SKM-1 (cell line): ENCODE measurements at regions not wholly inside any gene's neighbourhood (a gene's known extent, or its start where the extent isn't known, plus 50 kb on each side); places are given as distances from the start of the nearest gene placed in this dataset.
"Not testable (repeated sequence)": the region's sequence is repeated elsewhere in the genome, so short reads cannot be mapped to it uniquely, and the experiment has no call there.

Source experiments
- DNase-seq: peaks from one replicate; lab custom pipeline; 2025; ENCODE audit not compliant: unreplicated experiment; lab: John Stamatoyannopoulos, UW

DNA sequence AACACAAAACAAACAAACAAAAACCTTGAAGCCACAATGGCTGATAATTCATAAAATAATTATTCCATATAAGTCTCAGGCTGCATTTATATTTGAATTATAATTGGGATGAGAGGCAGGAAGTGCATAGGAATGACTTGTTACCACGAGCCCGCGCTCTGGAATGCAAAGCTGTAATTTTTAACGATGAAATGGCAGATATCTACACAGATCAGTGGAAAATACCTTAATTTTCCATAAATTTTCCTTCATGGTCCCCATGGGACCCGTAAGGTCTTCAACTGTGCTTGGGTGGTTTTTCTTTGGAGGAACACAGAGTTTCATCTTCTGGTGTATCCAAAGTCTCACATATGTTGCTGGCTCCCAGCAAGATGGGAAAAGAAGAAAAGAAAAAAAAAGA is 226.8 kb downstream of the SHOX start:
- no peak for DNase-seq

DNA sequence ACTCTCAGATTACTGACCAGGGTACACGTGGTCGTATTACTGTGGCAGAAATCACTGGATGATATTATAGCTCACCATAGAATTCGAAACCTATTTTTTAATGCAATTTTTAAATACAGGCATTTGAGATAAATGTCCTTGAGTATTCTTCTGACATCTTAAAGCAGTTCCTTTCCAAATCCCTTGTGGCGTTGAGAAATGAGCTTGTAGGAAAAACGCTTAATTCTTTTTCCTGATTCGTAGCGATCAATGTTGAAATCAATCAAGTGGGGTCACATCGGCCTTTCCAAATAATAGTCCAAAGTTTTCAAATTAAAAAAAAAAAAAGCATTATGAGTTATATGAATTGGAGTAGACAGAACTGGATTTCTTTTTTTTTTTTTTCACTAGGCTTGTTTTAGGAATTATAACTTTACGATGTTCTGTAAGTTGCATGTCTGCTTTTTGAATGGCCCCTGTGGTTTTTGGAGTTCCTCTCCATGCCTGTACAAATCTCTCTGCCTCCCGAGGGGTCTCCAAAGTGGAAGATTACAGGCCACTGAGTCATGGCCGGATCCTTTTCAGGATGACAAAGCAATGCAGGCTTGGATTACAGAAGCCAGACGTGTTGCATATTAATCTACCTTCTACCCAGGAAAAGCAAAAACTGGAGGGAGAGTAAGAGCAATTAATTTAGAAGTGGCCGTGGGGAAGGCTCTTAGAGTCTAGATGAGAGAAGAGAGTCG is 226.1 kb downstream of the SHOX start:
- no peak for DNase-seq

GRCh38 chrX:853304-853703 is 222.7 kb downstream of the SHOX start:
- DNase-seq: no peak

DNA sequence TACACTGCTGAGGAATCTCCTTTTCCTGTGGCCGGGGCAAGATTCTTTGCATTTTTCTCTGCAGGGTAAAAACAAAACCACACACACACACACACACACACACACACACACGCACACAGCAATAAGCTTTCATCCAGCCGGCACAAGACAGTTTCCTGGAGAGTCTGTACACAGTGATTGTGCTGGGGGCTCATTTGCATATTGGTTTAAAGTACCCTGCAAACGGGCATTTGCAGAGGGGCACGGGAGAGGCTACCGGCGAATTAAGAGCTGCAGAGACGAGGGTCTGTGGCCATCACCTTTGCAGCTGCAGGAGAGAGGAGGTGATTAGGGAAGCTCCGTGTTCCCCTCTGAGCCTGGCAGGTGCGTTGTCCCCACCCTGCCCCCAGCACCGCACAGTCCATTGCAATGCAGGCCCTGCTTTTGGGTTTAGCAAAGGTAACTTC is 219.9 kb downstream of the SHOX start:
- no peak for DNase-seq

DNA sequence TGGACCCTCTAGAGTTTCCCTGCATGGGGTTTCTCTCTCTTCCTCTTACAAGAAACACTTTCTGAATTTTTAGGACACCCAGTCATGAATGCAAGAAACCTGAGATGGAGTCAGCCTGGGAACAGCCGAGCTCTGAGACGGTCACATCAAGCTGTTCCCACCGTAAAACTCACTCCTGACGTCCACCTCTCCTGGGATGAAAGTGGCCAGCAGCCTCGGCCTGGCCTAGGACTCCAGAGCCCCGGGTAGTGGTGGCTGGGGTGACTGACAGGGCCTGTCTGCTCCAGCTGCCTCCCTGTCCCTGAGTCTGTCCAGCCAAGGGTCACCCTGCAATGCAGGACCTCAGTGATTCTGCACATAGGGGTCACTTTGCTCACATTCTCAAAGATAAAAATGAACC is 217.8 kb downstream of the SHOX start:
- DNase-seq: no peak

DNA sequence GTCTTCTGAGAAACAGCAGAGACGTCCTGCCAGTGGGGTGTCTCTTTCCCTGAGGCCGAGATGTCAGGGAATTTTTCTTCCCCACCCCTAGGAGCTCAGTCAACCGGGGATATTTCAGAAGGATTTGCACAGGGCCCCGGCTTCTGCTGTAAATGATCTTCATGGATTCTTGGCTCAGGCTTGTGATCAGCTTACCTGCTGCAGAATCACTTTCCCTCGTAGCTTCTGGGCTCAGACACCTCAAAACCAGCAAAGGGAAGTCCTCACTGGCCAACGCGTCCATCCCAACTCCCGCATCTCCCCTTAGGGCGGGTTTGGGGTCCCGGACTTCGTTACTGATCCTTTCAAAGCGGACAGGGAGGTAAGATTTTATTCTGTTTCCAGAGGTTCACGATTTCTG is 212.7 kb downstream of the SHOX start:
- no peak for DNase-seq

DNA sequence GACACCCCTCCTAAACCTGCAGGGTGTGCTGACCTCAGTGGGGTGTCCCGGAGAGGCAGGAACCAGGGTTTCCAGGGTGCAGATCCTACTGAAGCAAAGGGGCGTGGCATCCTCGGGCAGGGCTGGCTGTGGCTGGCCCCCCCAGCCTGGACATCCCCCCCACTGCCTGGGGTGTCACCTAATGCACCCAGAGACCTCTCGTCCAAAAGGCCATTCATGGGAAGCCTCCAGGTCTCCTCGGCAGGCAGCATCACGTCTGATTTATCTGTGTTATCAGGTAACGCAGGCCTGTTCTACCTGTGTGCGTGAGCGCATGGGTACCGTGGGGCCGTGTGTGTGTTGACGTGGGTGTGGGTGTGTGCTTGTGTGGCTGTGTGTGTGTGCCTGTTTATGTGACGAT is 210.0 kb downstream of the SHOX start:
- DNase-seq: no peak

DNA sequence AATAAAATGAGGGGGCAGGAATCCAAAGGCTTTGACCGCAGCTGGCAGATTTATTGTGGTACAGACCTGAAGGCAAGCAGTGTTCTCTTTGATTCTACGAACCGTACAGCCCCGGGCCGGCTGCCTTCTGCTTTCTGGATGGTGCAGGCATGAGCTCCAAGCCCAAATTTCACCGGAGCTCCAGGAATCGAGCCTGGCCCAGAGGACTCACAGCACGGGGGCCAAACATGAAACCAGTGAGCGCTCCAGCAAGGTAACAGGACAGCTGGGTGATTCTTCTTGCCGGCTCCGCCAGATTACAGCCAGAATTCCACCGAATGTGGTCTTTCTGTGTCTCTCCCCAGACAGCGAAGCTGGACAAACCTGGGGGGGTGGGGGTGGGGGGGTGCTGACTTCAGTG is 208.1 kb downstream of the SHOX start:
- DNase-seq: not testable (repeated sequence)

DNA sequence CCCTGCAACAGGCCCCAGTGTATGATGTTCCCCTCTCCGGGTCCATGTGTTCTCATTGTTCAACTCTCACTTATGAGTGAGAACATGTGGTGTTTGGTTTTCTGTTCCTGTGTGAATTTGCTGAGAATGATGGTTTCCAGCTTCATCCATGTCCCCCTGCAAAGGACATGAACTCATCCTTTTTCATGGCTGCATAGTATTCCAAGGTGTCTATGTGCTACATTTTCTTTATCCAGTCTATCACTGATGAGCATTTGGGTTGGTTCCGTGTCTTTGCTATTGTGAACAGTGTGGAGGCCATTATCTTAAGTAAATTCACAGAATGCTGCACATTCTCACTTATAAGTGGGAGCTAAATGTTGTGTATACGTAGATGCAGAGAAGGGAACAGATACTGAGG is 205.3 kb downstream of the SHOX start:
- not testable (repeated sequence) for DNase-seq

DNA sequence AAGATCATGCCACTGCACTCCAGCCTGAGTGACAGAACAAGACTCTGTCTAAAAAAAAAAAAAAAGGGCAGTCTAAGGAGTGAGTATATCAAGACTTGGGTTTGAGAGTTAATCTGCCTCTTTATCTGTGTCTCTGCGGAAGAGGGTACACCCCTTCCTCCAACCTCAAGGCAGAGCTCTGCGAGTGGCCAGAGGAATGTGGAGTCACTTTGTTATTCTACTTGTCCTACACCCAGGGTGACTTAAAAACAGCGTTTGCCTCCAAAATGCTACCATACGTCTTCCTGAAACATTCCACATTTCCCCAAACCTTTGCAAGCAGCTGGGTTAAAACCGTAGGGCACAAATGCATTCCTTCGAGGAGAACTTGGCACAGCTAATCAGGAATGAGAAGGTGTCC is 199.9 kb downstream of the SHOX start:
- no peak for DNase-seq

- DNase-seq: no peak
These were observed 198.6 kb downstream of the SHOX start for GRCh38 chrX:829145-829544.

DNA sequence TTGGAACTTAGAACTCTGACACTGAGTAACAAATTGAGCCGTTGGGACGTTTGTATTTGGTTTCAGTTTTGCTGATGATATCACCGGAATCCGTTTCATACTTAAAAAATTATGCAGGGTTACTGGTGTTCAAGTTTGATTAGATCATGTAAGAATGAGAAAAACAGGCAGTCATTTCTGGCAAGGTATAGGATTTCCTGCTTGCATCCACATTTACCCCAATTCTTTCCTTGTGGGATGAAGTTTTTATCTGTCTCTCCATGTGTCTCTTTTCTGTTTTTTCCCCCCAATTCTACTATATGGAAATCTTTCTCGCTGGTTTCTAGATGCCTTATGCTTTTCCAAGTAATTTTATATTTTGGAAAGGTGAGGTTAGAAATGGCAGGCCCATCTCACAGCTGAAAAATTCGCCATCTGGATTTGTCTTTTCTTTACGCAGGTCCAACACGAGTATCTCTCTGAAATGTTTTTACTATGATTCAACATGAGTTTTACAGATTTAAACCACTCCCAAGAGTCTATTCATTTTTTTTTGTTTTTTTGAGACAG is 197.9 kb downstream of the SHOX start:
- no peak for DNase-seq

GRCh38 chrX:826448-826847 is 195.9 kb downstream of the SHOX start:
- no peak for DNase-seq

DNA sequence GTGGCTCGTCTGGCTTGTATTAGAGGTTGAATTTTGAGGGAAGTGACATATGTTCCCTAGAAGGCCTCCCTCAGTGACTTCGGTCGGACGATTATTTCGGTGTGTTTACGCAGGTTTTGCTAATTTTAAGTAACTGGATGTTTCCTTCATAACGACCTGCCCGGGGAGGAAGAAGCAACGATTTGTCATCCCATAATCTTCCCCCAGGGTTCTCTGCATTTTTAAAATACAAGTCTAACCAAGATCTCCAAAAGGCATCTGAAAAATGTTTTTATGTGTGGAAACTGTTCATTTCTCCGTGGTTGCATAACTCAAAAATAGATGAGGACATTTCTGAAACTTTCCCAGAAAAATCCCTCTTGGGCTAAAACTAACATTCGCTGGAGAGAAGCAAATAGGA is 195.4 kb downstream of the SHOX start:
- DNase-seq: no peak

DNA sequence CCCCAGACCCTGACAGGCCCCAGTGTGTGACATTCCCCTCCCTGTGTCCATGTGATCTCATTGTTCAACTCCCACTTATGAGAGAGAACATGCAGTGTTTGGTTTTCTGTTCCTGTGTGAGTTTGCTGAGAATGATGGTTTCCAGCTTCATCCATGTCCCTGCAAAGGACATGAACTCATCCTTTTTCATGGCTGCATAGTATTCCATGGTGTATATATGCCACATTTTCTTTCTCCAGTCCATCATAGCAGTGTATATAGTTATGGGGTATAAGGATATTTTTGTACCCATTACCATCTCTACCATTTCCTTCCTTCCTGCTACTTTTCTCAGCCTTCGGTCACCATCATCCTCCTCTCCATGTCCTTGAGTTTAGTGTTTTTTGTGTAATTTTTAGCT is 192.5 kb downstream of the SHOX start:
- DNase-seq: not testable (repeated sequence)

DNA sequence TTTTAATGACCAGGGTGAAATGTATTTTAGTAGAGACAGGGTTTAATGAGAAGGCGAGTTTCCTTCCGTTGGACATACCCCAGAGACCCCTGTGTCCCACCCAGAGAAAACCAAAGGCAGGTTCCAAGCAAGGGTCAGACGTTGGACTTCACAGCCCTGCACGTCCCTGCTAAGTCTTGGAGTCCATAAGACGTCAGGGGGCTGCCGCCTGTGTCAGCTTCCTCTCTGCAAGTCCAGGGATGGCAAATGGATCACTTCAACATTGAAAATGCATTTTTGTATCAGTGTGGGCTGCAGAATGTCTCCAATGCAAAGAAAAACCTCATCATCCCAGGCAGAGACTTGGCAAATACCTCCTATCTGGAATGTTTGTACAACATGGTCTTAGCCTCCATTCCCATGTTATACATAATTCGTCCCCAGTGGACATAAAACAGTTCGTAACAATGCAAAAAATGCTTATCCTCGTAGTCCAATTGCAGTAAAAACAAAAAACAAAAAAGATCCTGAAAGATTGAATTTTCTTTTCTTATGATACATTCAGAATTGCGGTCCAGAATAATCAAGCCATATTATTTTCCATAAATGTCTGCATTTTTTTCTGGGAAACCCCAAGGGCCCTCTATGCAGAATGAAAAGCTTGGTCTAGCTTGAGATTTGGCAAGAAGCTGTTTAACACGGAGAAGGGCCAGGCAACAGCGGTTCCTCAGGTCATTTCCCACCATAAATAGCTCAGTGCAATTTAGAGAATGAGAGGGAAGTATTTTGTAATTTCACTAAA is 190.9 kb downstream of the SHOX start:
- DNase-seq: no peak

GRCh38 chrX:819684-820083 is 189.1 kb downstream of the SHOX start:
- DNase-seq: no peak

GRCh38 chrX:817759-818300 is 187.2 kb downstream of the SHOX start:
- no peak for DNase-seq

GRCh38 chrX:817147-817546 is 186.6 kb downstream of the SHOX start:
- DNase-seq: not testable (repeated sequence)

GRCh38 chrX:816411-816810 is 185.8 kb downstream of the SHOX start:
- no peak for DNase-seq

- no peak for DNase-seq
These were observed 179.6 kb downstream of the SHOX start for GRCh38 chrX:810186-810585.

- DNase-seq: no peak
These were observed 178.5 kb downstream of the SHOX start for GRCh38 chrX:809081-809480.
